K562 (cell line): ENCODE measurements at regions not wholly inside any gene's neighbourhood (a gene's known extent, or its start where the extent isn't known, plus 50 kb on each side); places are given as distances from the start of the nearest gene placed in this dataset.

Experiments used
- ATAC-seq: fragments of 200-7000 bp; cut with Tn5 transposase; 3 replicates; pipeline ENCODE4 v1.9.1; 2020; ENCODE audit warnings: moderate library complexity
- BruUV-seq: library from RNA; stranded (reverse); fragments of 400-500 nt; replicated peaks from 2 replicates; lab custom pipeline; 2021; lab: Mats Ljungman, UMichigan
- CTCF ChIA-PET: fragments of 300-600 bp; formaldehyde crosslinking; extraction: SDS; loops from one replicate; lab custom pipeline; 2021; ENCODE audit warnings: low intra/inter-chr PET ratio; lab: Yijun Ruan, JAX
- POLR2A ChIA-PET: fragments of 300-600, 350-650 bp; sonication (Branson Sonifier 250); formaldehyde crosslinking; extraction: SDS; loops from one replicate; lab custom pipeline; 2021; ENCODE audit warnings: antibody characterized with exemption, inconsistent platforms; lab: Yijun Ruan, JAX
- DNase-seq, 4 experiments: peaks; one replicate each; pipeline versions ENCODE4 v3.0.0 to v3.0.0-alpha.2; 2011 to 2018; ENCODE audit warnings: low spot score in 3 of 4, mixed read lengths in 3 of 4; ENCODE audit errors: extremely low read depth in 1 of 4
- FAIRE-seq: peaks from 2 replicates; lab custom pipeline; 2011; peaks lifted over from hg19 to GRCh38; lab: Jason Lieb, UNC
- H2AFZ ChIP-seq: 2 replicates; pipeline ENCODE4 v1.6.0; 2011; ENCODE audit warnings: low read depth, low read length, control low read depth, inconsistent platforms
- H3K27ac ChIP-seq: fragments of 200-600 bp; 3 replicates; pipeline ENCODE4 v1.8.0; 2011; ENCODE audit warnings: low read depth, mild to moderate bottlenecking, control low read depth, inconsistent platforms, low read length, moderate library complexity, mixed read lengths; ENCODE audit errors: extremely low read depth
- H3K27me3 ChIP-seq, 2 experiments: fragments of 300-600 bp in 1 of 2; 2 replicates in 1 of 2; 3 replicates in 1 of 2; pipeline versions ENCODE4 v1.6.0 to v1.8.0; 2011; ENCODE audit warnings: inconsistent platforms in 2 of 2, low read length in 2 of 2, mild to moderate bottlenecking in 1 of 2, mixed read lengths in 1 of 2, moderate library complexity in 1 of 2; ENCODE audit not compliant: control insufficient read depth in 2 of 2, insufficient read depth in 2 of 2
- H3K36me3 ChIP-seq: fragments of 300-600 bp; 3 replicates; pipeline ENCODE4 v1.8.0; 2011; ENCODE audit warnings: mild to moderate bottlenecking, low read length, inconsistent platforms; ENCODE audit not compliant: control insufficient read depth, insufficient read depth
- H3K4me1 ChIP-seq, 2 experiments: fragments of 200-600 bp in 1 of 2; replicated peaks in 1 of 2; 2 replicates in 1 of 2; 3 replicates in 1 of 2; pipeline versions ENCODE4 v1.5.1 to v1.8.0; 2011; ENCODE audit warnings: inconsistent platforms in 2 of 2, low read length in 2 of 2, mild to moderate bottlenecking in 1 of 2, mixed read lengths in 1 of 2, moderate library complexity in 1 of 2; ENCODE audit not compliant: control insufficient read depth in 2 of 2, insufficient read depth in 2 of 2
- H3K4me2 ChIP-seq: 2 replicates; pipeline ENCODE4 v1.6.1; 2011; ENCODE audit warnings: low read length, control low read depth, inconsistent platforms, mixed read lengths; ENCODE audit not compliant: insufficient read depth
- H3K4me3 ChIP-seq: fragments of 200-600 bp; sonication (generic), shearing (Covaris generic); 2 replicates; pipeline ENCODE4 v1.5.1; 2016; ENCODE audit warnings: control low read depth, inconsistent platforms
- H3K79me2 ChIP-seq: fragments of 200-600 bp; 3 replicates; pipeline ENCODE4 v1.8.0; 2011; ENCODE audit warnings: low read length, inconsistent platforms; ENCODE audit not compliant: control insufficient read depth, insufficient read depth
- H3K9ac ChIP-seq, 2 experiments: 2 replicates each; pipeline versions ENCODE4 v1.6.0 to v1.6.1; 2011; ENCODE audit warnings: low read depth in 2 of 2, low read length in 2 of 2, control low read depth in 1 of 2, inconsistent platforms in 1 of 2, mild to moderate bottlenecking in 1 of 2, mixed read lengths in 1 of 2; ENCODE audit not compliant: insufficient read depth in 1 of 2
- H3K9me1 ChIP-seq: one replicate; pipeline ENCODE4 v1.6.0; 2011; ENCODE audit warnings: inconsistent platforms, mild to moderate bottlenecking, low read length, moderate library complexity; ENCODE audit not compliant: control insufficient read depth, insufficient read depth
- H3K9me3 ChIP-seq: replicated peaks from 2 replicates; pipeline ENCODE4 v1.5.1; 2011; ENCODE audit warnings: low read depth, low read length, inconsistent platforms; ENCODE audit not compliant: control insufficient read depth, insufficient read depth
- H4K20me1 ChIP-seq: replicated peaks from 2 replicates; pipeline ENCODE4 v1.6.1; 2011; ENCODE audit warnings: low read length, inconsistent platforms, mixed read lengths; ENCODE audit not compliant: control insufficient read depth, insufficient read depth
- CBX8 ChIP-seq: fragments of 200-600 bp; sonication (generic); IDR thresholded peaks from 2 replicates; pipeline ENCODE4 v1.6.1; 2012; ENCODE audit warnings: borderline replicate concordance, mixed run types, low read depth, mild to moderate bottlenecking, moderate library complexity, mixed read lengths, low read length, control low read depth, inconsistent platforms; ENCODE audit not compliant: poor library complexity, severe bottlenecking; ENCODE audit errors: extremely low read depth
- HNRNPL ChIP-seq: fragments of 200-400 bp; formaldehyde crosslinking; IDR thresholded peaks from 2 replicates; pipeline ENCODE4 v1.6.1; 2017; ENCODE audit warnings: low read depth, mild to moderate bottlenecking, low read length
- HNRNPUL1 ChIP-seq: fragments of 200-400 bp; formaldehyde crosslinking; IDR thresholded peaks from 2 replicates; pipeline ENCODE4 v1.6.1; 2017; ENCODE audit warnings: low read length
- NRF1 ChIP-seq, 2 experiments: fragments of 450-650 bp; IDR thresholded peaks in 1 of 2; conservative IDR thresholded peaks in 1 of 2; 2 replicates each; pipeline ENCODE4 v1.6.1; 2014; ENCODE audit warnings: mild to moderate bottlenecking in 2 of 2
- RB1 ChIP-seq: fragments of 450-650 bp; IDR thresholded peaks from 2 replicates; pipeline ENCODE4 v1.6.1; 2017; ENCODE audit warnings: low read depth, mild to moderate bottlenecking
- SRSF7 ChIP-seq: fragments of 200-400 bp; formaldehyde crosslinking; optimal IDR thresholded peaks from 2 replicates; pipeline ENCODE3; 2017; ENCODE audit warnings: mild to moderate bottlenecking, low read depth, low read length
- TBP ChIP-seq: optimal IDR thresholded peaks from 2 replicates; pipeline ENCODE3; 2011; ENCODE audit warnings: low read depth, low read length, improper control_type of control experiment
- ZNF121 ChIP-seq: sonication (generic); formaldehyde crosslinking; conservative IDR thresholded peaks from 2 replicates; pipeline ENCODE4 v1.8.0; 2022; ENCODE audit warnings: missing genetic modification reagents
- ZNF133 ChIP-seq: fragments of 250-450 bp; sonication (Bioruptor Pico); IDR thresholded peaks from 2 replicates; pipeline ENCODE4 v1.4.0; 2020; ENCODE audit warnings: mild to moderate bottlenecking
- ZNF224 ChIP-seq: sonication (generic); formaldehyde crosslinking; IDR thresholded peaks from 2 replicates; pipeline ENCODE4 v1.8.0; 2022; ENCODE audit warnings: mild to moderate bottlenecking, missing genetic modification reagents
- WGBS: fragments of 100-300 bp; shearing (Covaris generic); methylation state at CpG from one replicate; pipeline ENCODE4 v1.1.6; 2016; ENCODE audit warnings: low coverage, mixed read lengths; ENCODE audit not compliant: insufficient coverage; ENCODE audit errors: missing lambda C conversion rate; 5-methylcytosine and 5-hydroxymethylcytosine counted together
- in situ Hi-C: fragments of 300-500 bp; cut with MboI; formaldehyde crosslinking; loops from 4 replicates; pipeline ENCODE4 v1.15.0; 2018; ENCODE audit warnings: inconsistent platforms, mixed read lengths
- intact Hi-C: fragments of 100-400 bp; cut with micrococcal nuclease; formaldehyde crosslinking; loops from 2 replicates; pipeline ENCODE4 v1.14.2; 2022
- TF ChIP-seq, protein P1 (sequence below): fragments of 450-650 bp; IDR thresholded peaks from 2 replicates; pipeline ENCODE4 v1.6.1; 2017; ENCODE audit warnings: antibody characterized with exemption, mild to moderate bottlenecking
- TF ChIP-seq, protein P2 (sequence below): fragments of 450-650 bp; conservative IDR thresholded peaks from 2 replicates; pipeline ENCODE4 v1.6.1; 2016; ENCODE audit warnings: missing genetic modification characterization, low read depth, mild to moderate bottlenecking, missing compliant biosample characterization, moderate library complexity
- TF ChIP-seq, protein P3 (sequence below): sonication (generic); formaldehyde crosslinking; IDR thresholded peaks from 2 replicates; pipeline ENCODE4 v1.8.0; 2022; ENCODE audit warnings: missing genetic modification reagents, mild to moderate bottlenecking, borderline replicate concordance

DNA sequence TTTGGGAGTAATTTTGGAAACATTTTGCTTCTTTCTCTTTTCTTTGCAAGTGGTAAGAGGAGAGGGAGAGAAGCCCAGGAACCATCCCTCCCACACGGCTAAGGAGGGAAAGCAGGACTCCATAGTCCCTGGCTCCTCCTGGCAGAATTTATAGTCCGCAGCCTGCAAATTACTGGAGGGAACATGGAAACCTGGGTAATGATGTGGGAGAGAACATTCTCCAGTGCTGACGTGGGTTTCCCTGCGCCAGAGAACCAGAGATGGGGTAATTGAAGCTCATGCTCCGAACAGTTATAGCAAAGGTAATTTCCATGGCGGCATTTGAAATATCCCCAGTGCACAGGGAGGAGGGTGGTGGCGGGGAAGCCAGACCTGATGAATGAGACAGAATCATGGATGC is 320.4 kb downstream of the RPS24 start (continued):
- TF ChIP-seq, protein P1, sequence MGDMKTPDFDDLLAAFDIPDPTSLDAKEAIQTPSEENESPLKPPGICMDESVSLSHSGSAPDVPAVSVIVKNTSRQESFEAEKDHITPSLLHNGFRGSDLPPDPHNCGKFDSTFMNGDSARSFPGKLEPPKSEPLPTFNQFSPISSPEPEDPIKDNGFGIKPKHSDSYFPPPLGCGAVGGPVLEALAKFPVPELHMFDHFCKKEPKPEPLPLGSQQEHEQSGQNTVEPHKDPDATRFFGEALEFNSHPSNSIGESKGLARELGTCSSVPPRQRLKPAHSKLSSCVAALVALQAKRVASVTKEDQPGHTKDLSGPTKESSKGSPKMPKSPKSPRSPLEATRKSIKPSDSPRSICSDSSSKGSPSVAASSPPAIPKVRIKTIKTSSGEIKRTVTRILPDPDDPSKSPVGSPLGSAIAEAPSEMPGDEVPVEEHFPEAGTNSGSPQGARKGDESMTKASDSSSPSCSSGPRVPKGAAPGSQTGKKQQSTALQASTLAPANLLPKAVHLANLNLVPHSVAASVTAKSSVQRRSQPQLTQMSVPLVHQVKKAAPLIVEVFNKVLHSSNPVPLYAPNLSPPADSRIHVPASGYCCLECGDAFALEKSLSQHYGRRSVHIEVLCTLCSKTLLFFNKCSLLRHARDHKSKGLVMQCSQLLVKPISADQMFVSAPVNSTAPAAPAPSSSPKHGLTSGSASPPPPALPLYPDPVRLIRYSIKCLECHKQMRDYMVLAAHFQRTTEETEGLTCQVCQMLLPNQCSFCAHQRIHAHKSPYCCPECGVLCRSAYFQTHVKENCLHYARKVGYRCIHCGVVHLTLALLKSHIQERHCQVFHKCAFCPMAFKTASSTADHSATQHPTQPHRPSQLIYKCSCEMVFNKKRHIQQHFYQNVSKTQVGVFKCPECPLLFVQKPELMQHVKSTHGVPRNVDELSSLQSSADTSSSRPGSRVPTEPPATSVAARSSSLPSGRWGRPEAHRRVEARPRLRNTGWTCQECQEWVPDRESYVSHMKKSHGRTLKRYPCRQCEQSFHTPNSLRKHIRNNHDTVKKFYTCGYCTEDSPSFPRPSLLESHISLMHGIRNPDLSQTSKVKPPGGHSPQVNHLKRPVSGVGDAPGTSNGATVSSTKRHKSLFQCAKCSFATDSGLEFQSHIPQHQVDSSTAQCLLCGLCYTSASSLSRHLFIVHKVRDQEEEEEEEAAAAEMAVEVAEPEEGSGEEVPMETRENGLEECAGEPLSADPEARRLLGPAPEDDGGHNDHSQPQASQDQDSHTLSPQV = no peak
- TF ChIP-seq, protein P2, sequence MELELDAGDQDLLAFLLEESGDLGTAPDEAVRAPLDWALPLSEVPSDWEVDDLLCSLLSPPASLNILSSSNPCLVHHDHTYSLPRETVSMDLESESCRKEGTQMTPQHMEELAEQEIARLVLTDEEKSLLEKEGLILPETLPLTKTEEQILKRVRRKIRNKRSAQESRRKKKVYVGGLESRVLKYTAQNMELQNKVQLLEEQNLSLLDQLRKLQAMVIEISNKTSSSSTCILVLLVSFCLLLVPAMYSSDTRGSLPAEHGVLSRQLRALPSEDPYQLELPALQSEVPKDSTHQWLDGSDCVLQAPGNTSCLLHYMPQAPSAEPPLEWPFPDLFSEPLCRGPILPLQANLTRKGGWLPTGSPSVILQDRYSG (tag) = no peak

DNA sequence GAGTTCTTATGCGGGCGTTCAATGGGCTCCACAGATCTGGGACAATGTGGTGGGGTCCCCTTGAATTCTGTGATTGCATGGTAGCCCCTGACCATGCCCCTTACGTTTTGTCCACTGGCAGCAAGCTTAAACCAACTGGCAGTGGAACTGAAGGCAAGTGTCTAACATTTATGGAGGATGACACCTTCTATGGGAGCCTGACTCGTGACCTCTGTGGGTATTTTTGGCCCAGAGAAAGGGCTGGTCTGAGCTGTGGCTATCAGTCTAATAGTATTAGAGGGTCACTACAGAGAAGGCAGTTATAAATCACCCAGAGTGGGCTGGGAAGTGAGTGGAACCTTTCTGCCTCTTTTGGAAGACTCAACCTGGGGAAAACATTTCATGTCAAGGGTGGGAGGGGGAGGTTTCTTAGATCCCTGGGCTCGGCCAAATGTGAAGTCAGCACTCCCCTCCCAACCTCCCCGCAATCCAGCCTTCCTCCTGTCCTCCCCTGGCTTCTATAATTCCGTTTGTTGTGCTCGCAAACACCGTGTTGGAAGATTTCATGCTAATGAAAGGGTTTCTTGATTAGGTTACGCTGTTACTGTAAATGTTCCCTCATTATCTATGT is 322.7 kb downstream of the RPS24 start:
- H3K9me3 ChIP-seq = no peaks in the 10 kb centered on the region; the same call in 1 of the 2 replicates
- ATAC-seq = no peak
- H3K9ac ChIP-seq = no peak overlapping the region
- in situ Hi-C loops (no loop called here), intact Hi-C loops (no loop called here)
- DNase-seq = no peak
- H3K9me1 ChIP-seq = no peaks in the 10 kb centered on the region
- H2AFZ ChIP-seq = no peak overlapping the region
- no peaks in the 10 kb centered on the region for H3K4me1 ChIP-seq
- ChIA-PET POLR2A (interaction anchor here (0.9 kb wide), 1 partner anchor 11 kb away, joined by 6 read pairs; no protein-coding TSS in a partner anchor), CTCF (no interaction called here)
- H3K36me3 ChIP-seq = no peaks in the 10 kb centered on the region
- H4K20me1 ChIP-seq = peaks cover 13% of the 10 kb centered on the region
- BruUV-seq = no TSS peak
- H3K4me2 ChIP-seq = no peak overlapping the region
- H3K4me3 ChIP-seq = no peak overlapping the region
- no peak for FAIRE-seq
- under 1% methylated on average over 10 of the region's 10 CpGs for WGBS
- peaks cover 21 to 48% of the 10 kb centered on the region in 2 experiments; a peak in 4 of 5 replicates for H3K27me3 ChIP-seq
- no peaks in the 10 kb centered on the region for H3K79me2 ChIP-seq
- no peak overlapping the region for H3K27ac ChIP-seq
- TF ChIP-seq TBP (no peak), ZNF133 (CRISPR knock-in tag) (no peak), ZNF224 (CRISPR knock-in tag) (no peak), NRF1 (conservative IDR thresholded peaks at IDR 0.05 in 1 of 2, IDR thresholded peaks at IDR 0.05 in 1 of 2) (no peak), SRSF7 (no peak), HNRNPUL1 (no peak), ZNF121 (no peak), HNRNPL (no peak), RB1 (no peak), CBX8 (no peak)
- TF ChIP-seq, protein P3, sequence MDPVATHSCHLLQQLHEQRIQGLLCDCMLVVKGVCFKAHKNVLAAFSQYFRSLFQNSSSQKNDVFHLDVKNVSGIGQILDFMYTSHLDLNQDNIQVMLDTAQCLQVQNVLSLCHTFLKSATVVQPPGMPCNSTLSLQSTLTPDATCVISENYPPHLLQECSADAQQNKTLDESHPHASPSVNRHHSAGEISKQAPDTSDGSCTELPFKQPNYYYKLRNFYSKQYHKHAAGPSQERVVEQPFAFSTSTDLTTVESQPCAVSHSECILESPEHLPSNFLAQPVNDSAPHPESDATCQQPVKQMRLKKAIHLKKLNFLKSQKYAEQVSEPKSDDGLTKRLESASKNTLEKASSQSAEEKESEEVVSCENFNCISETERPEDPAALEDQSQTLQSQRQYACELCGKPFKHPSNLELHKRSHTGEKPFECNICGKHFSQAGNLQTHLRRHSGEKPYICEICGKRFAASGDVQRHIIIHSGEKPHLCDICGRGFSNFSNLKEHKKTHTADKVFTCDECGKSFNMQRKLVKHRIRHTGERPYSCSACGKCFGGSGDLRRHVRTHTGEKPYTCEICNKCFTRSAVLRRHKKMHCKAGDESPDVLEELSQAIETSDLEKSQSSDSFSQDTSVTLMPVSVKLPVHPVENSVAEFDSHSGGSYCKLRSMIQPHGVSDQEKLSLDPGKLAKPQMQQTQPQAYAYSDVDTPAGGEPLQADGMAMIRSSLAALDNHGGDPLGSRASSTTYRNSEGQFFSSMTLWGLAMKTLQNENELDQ (CRISPR knock-in tag) = no peak
